ENCODE measurements at regions not wholly inside any gene's neighbourhood (a gene's known extent, or its start where the extent isn't known, plus 50 kb on each side); places are given as distances from the start of the nearest gene placed in this dataset.

GRCh38 chr9:1221298-1221697, 171.1 kb downstream of the DMRT2 start:
- TF ChIP-seq RAD21 (IDR thresholded peaks at IDR 0.05; ENCODE audit: low read length): no peak
- no peak for TF ChIP-seq CTCF (IDR thresholded peaks at IDR 0.05)
- no peak for TF ChIP-seq USF2 (IDR thresholded peaks at IDR 0.05; ENCODE audit: borderline replicate concordance, low read depth, low read length)
- no peak for TF ChIP-seq TAF1 (IDR thresholded peaks at IDR 0.05; ENCODE audit: borderline replicate concordance, low read depth, low read length)
- no peak for TF ChIP-seq EP300 (IDR thresholded peaks at IDR 0.05; ENCODE audit: borderline replicate concordance in 1 of 2, low read depth in 1 of 2, low read length in 1 of 2)
- TF ChIP-seq REST (IDR thresholded peaks at IDR 0.05; ENCODE audit: low read depth, low read length): no peak
- TF ChIP-seq TEAD4 (IDR thresholded peaks at IDR 0.05; ENCODE audit: borderline replicate concordance, insufficient read depth): no peak
- TF ChIP-seq YY1 (IDR thresholded peaks at IDR 0.05; ENCODE audit: low read depth): no peak
- TF ChIP-seq SMC3 (IDR thresholded peaks at IDR 0.05; ENCODE audit: low read depth, low read length): no peak
- no peak for TF ChIP-seq GABPA (IDR thresholded peaks at IDR 0.05; ENCODE audit: low read depth)
- TF ChIP-seq RCOR1 (IDR thresholded peaks at IDR 0.05; ENCODE audit: low read length): no peak
- TF ChIP-seq POLR2AphosphoS5 (IDR thresholded peaks at IDR 0.05; ENCODE audit: low read depth, low read length): no peak
